Neuronal stem cell (in vitro differentiated cells): ENCODE measurements at regions not wholly inside any gene's neighbourhood (a gene's known extent, or its start where the extent isn't known, plus 50 kb on each side); places are given as distances from the start of the nearest gene placed in this dataset.

Experiments used
- DNase-seq: peaks from one replicate; pipeline ENCODE4 v3.0.0-alpha.2; 2013; ENCODE audit warnings: low spot score
- H2AFZ ChIP-seq: one replicate; pipeline ENCODE4 v1.6.1; 2013; ENCODE audit warnings: mild to moderate bottlenecking, low read length, inconsistent platforms
- H2AK5ac ChIP-seq: 2 replicates; pipeline ENCODE4 v1.6.1; 2013; ENCODE audit warnings: low read depth, mild to moderate bottlenecking, inconsistent platforms, low read length, moderate library complexity, mixed read lengths
- H2BK120ac ChIP-seq: 2 replicates; pipeline ENCODE4 v1.6.1; 2013; ENCODE audit warnings: low read depth, mild to moderate bottlenecking, inconsistent platforms, low read length, moderate library complexity, mixed read lengths
- H2BK12ac ChIP-seq: one replicate; pipeline ENCODE4 v1.6.1; 2013; ENCODE audit warnings: low read length, inconsistent platforms
- H2BK15ac ChIP-seq: 2 replicates; pipeline ENCODE4 v1.6.1; 2013; ENCODE audit warnings: mild to moderate bottlenecking, low read length, inconsistent platforms, mixed read lengths
- H2BK5ac ChIP-seq: one replicate; pipeline ENCODE4 v1.6.1; 2013; ENCODE audit warnings: inconsistent platforms, mild to moderate bottlenecking, low read length, moderate library complexity
- H3K14ac ChIP-seq: one replicate; pipeline ENCODE4 v1.6.1; 2013; ENCODE audit warnings: low read length, inconsistent platforms
- H3K18ac ChIP-seq: 2 replicates; pipeline ENCODE4 v1.6.1; 2013; ENCODE audit warnings: low read length, inconsistent platforms
- H3K23ac ChIP-seq: 2 replicates; pipeline ENCODE4 v1.6.1; 2013; ENCODE audit warnings: low read depth, mild to moderate bottlenecking, mixed read lengths, low read length, inconsistent platforms; ENCODE audit not compliant: poor library complexity
- H3K27ac ChIP-seq: replicated peaks from 3 replicates; pipeline ENCODE4 v1.5.1; 2013; ENCODE audit warnings: low read length, inconsistent platforms
- H3K27me3 ChIP-seq, 3 experiments: 2 replicates each; pipeline ENCODE4 v1.6.1; 2013; ENCODE audit warnings: low read length in 3 of 3, mild to moderate bottlenecking in 2 of 3, inconsistent platforms in 1 of 3, low read depth in 1 of 3, mixed read lengths in 1 of 3, moderate library complexity in 1 of 3; ENCODE audit not compliant: control insufficient read depth in 3 of 3, insufficient read depth in 3 of 3
- H3K36me3 ChIP-seq, 2 donors: replicated peaks in 1 of 2; 2 replicates each; pipeline ENCODE4 v1.6.1; 2013; ENCODE audit warnings: low read length in 2 of 2; ENCODE audit not compliant: control insufficient read depth in 2 of 2, insufficient read depth in 2 of 2
- H3K4ac ChIP-seq: 2 replicates; pipeline ENCODE4 v1.6.1; 2013; ENCODE audit warnings: inconsistent platforms, mild to moderate bottlenecking, low read length, moderate library complexity
- H3K4me1 ChIP-seq, 2 donors: 1 replicate in 1 of 2; 2 replicates in 1 of 2; pipeline ENCODE4 v1.6.1; 2013; ENCODE audit warnings: low read length in 2 of 2, low read depth in 1 of 2; ENCODE audit not compliant: control insufficient read depth in 2 of 2, insufficient read depth in 1 of 2
- H3K4me2 ChIP-seq: one replicate; pipeline ENCODE4 v1.6.1; 2013; ENCODE audit warnings: mild to moderate bottlenecking, low read length, inconsistent platforms; ENCODE audit not compliant: insufficient read depth, poor library complexity, severe bottlenecking
- H3K4me3 ChIP-seq, 2 donors: 2 replicates each; pipeline ENCODE4 v1.5.1; 2013; ENCODE audit warnings: low read length in 2 of 2, mild to moderate bottlenecking in 2 of 2, inconsistent platforms in 1 of 2, moderate library complexity in 1 of 2
- H3K79me1 ChIP-seq: one replicate; pipeline ENCODE4 v1.6.1; 2013; ENCODE audit warnings: low read depth, mild to moderate bottlenecking, inconsistent platforms, low read length, moderate library complexity
- H3K9ac ChIP-seq: one replicate; pipeline ENCODE4 v1.6.1; 2013; ENCODE audit warnings: mild to moderate bottlenecking, low read depth, low read length, inconsistent platforms; ENCODE audit not compliant: poor library complexity
- H3K9me3 ChIP-seq, 2 donors: replicated peaks in 1 of 2; 2 replicates each; pipeline versions ENCODE3 to v1.6.1; 2013; ENCODE audit warnings: low read length in 2 of 2, mild to moderate bottlenecking in 2 of 2, inconsistent platforms in 1 of 2, low read depth in 1 of 2, mixed read lengths in 1 of 2, moderate library complexity in 1 of 2; ENCODE audit not compliant: control insufficient read depth in 2 of 2, insufficient read depth in 1 of 2
- H4K8ac ChIP-seq: one replicate; pipeline ENCODE4 v1.6.1; 2013; ENCODE audit warnings: low read depth, mild to moderate bottlenecking, inconsistent platforms, low read length, moderate library complexity
- H4K91ac ChIP-seq: one replicate; pipeline ENCODE4 v1.6.1; 2013; ENCODE audit warnings: low read length, low read depth, mild to moderate bottlenecking, inconsistent platforms; ENCODE audit not compliant: poor library complexity
- WGBS, 2 donors: extraction: QIAGEN DNeasy Blood & Tissue Kit; methylation state at CpG; one replicate each; pipeline ENCODE4 v1.1.7; 2013; ENCODE audit warnings: missing lambda C conversion rate in 2 of 2, mixed read lengths in 1 of 2; ENCODE audit not compliant: insufficient read length in 2 of 2, insufficient replicate concordance in 1 of 2; ENCODE audit errors: extremely low coverage in 2 of 2; 5-methylcytosine and 5-hydroxymethylcytosine counted together

- no peak overlapping the region for H4K91ac ChIP-seq
- no CpG with 5 or more reads among the region's 14 CpGs for WGBS, 2 donors
- H3K4me3 ChIP-seq: no peak overlapping the region
- no peak overlapping the region for H2BK12ac ChIP-seq
- H4K8ac ChIP-seq: no peak overlapping the region
- no peak overlapping the region for H2BK15ac ChIP-seq
- DNase-seq: no peak
- H3K4me2 ChIP-seq: no peak overlapping the region
- H3K79me1 ChIP-seq: no peaks in the 10 kb centered on the region
- H3K36me3 ChIP-seq: no peaks in the 10 kb centered on the region
- H2AFZ ChIP-seq: no peak overlapping the region
- H2AK5ac ChIP-seq: no peak overlapping the region
- H3K4ac ChIP-seq: no peak overlapping the region
- no peak overlapping the region for H3K23ac ChIP-seq
- H3K27ac ChIP-seq: no peak overlapping the region
- no peak overlapping the region for H3K9ac ChIP-seq
- H3K4me1 ChIP-seq: no peaks in the 10 kb centered on the region
- H2BK5ac ChIP-seq: no peak overlapping the region
- H3K27me3 ChIP-seq: no peaks in the 10 kb centered on the region
- no peak overlapping the region for H2BK120ac ChIP-seq
- no peak overlapping the region for H3K18ac ChIP-seq
- no peak overlapping the region for H3K14ac ChIP-seq
- peaks cover 0 to 3% of the 10 kb centered on the region in 2 donors for H3K9me3 ChIP-seq
Observed at GRCh38 chr6:168148231-168148849, 69.3 kb upstream of the FRMD1 start.

DNA sequence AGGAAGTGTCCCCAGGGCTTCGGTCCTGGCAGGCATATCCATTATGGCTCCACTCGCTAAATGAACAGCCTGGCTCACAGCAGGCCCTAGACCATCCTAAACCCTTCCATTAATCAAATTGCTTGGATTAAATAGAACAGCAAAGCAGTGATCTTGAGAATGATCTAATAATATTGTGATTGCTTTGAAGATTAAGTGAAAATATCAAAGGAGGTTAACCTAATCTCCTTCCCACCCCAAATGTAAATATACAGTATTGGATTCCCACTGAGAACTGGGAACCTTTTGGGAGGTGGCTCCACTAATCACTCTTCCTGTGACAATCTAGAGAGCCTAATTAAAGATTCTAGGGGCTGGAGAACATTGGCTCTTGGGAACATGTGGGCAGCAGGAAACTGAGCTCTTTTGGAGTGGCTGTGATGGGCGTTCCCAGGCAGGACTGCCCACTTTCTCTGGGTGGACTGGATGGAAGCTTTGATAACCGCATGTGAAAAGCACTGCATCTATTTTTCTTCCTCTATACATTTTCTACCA lies 68.3 kb upstream of the FRMD1 start:
- no peak overlapping the region for H2BK120ac ChIP-seq
- no peak overlapping the region for H3K27ac ChIP-seq
- no peak overlapping the region for H3K23ac ChIP-seq
- no peaks in the 10 kb centered on the region for H3K79me1 ChIP-seq
- no peak overlapping the region for H3K14ac ChIP-seq
- no peak overlapping the region for H3K9ac ChIP-seq
- no peaks in the 10 kb centered on the region for H3K27me3 ChIP-seq
- no peak overlapping the region for H2BK15ac ChIP-seq
- DNase-seq: no peak
- no peak overlapping the region for H2AFZ ChIP-seq
- no peak overlapping the region for H3K4ac ChIP-seq
- H2AK5ac ChIP-seq: no peak overlapping the region
- H2BK12ac ChIP-seq: no peak overlapping the region
- H4K8ac ChIP-seq: no peak overlapping the region
- H3K4me3 ChIP-seq: no peak overlapping the region
- H2BK5ac ChIP-seq: no peak overlapping the region
- whole genome bisulfite sequencing, 2 donors: no CpG with 5 or more reads among the region's 4 CpGs
- no peak overlapping the region for H3K18ac ChIP-seq
- no peaks in the 10 kb centered on the region for H3K36me3 ChIP-seq
- peaks cover 0 to 3% of the 10 kb centered on the region in 2 donors for H3K9me3 ChIP-seq
- no peak overlapping the region for H4K91ac ChIP-seq
- H3K4me1 ChIP-seq: no peaks in the 10 kb centered on the region
- H3K4me2 ChIP-seq: no peak overlapping the region

- no peaks in the 10 kb centered on the region for H3K79me1 ChIP-seq
- H3K4me3 ChIP-seq: peak overlapping the region in 1 of 2 donors; percentile 46
- H3K18ac ChIP-seq: no peak overlapping the region
- no peak overlapping the region for H3K4ac ChIP-seq
- H2BK15ac ChIP-seq: no peak overlapping the region
- no peaks in the 10 kb centered on the region for H3K27me3 ChIP-seq
- no peaks in the 10 kb centered on the region for H3K36me3 ChIP-seq
- H2BK12ac ChIP-seq: no peak overlapping the region
- H4K91ac ChIP-seq: no peak overlapping the region
- H2AK5ac ChIP-seq: no peak overlapping the region
- no peak overlapping the region for H4K8ac ChIP-seq
- H2BK120ac ChIP-seq: no peak overlapping the region
- no peak overlapping the region for H3K4me2 ChIP-seq
- H3K23ac ChIP-seq: no peak overlapping the region
- DNase-seq: no peak
- H2BK5ac ChIP-seq: no peak overlapping the region
- H3K9me3 ChIP-seq: peaks cover 0 to 3% of the 10 kb centered on the region in 2 donors
- H3K9ac ChIP-seq: no peak overlapping the region
- no peak overlapping the region for H2AFZ ChIP-seq
- H3K4me1 ChIP-seq: no peaks in the 10 kb centered on the region
- no peak overlapping the region for H3K27ac ChIP-seq
- no CpG with 5 or more reads among the region's 12 CpGs for WGBS, 2 donors
- no peak overlapping the region for H3K14ac ChIP-seq
Observed at GRCh38 chr6:168145747-168146596, 67.0 kb upstream of the FRMD1 start.

DNA sequence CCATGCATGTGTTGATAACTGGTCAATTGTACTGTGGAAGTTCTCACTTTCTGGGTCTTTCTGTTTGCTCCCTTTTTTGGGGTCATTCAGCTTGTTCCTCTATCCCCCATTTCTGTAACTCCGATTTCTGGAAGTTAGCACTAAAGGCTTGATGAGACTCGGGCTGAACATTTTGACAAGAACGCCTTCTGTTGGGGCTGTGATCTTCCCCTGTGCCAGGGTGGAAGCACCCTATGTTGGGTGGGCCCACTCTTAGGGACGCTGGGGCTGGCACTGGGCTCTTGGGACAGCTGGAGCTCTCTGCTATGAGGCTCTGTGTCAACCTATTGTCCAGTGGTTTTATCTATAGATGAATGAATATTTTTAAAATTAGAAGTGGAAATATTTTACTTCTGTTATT lies 60.1 kb upstream of the FRMD1 start:
- no peak overlapping the region for H4K8ac ChIP-seq
- H3K4me3 ChIP-seq: no peak overlapping the region
- no peak overlapping the region for H3K23ac ChIP-seq
- no peak overlapping the region for H3K4ac ChIP-seq
- no peak overlapping the region for H2BK12ac ChIP-seq
- no peak overlapping the region for H2AK5ac ChIP-seq
- no peaks in the 10 kb centered on the region for H3K36me3 ChIP-seq
- no peak overlapping the region for H2BK5ac ChIP-seq
- no peak overlapping the region for H2BK15ac ChIP-seq
- no peak for DNase-seq
- no peaks in the 10 kb centered on the region for H3K9me3 ChIP-seq
- H3K79me1 ChIP-seq: no peaks in the 10 kb centered on the region
- no CpG with 5 or more reads among the region's 4 CpGs for WGBS, 2 donors
- H3K14ac ChIP-seq: no peak overlapping the region
- no peak overlapping the region for H4K91ac ChIP-seq
- no peaks in the 10 kb centered on the region for H3K27me3 ChIP-seq
- H3K4me2 ChIP-seq: no peak overlapping the region
- no peak overlapping the region for H3K27ac ChIP-seq
- H3K18ac ChIP-seq: no peak overlapping the region
- H2AFZ ChIP-seq: no peak overlapping the region
- H2BK120ac ChIP-seq: no peak overlapping the region
- no peaks in the 10 kb centered on the region for H3K4me1 ChIP-seq
- no peak overlapping the region for H3K9ac ChIP-seq
